Mesothelial cell of epicardium (in vitro differentiated cells): ENCODE measurements at regions not wholly inside any gene's neighbourhood (a gene's known extent, or its start where the extent isn't known, plus 50 kb on each side); places are given as distances from the start of the nearest gene placed in this dataset.

Experiments used
- DNase-seq, 2 experiments: peaks; one replicate each; pipeline ENCODE4 v3.0.0; 2021; ENCODE audit warnings: low spot score in 2 of 2; ENCODE audit not compliant: unreplicated experiment in 2 of 2
- H3K27ac Mint-ChIP-seq: 2 replicates; pipeline ENCODE4 v1.8.0; 2021; ENCODE audit warnings: mixed read lengths
- H3K27me3 Mint-ChIP-seq: 2 replicates; pipeline ENCODE4 v1.8.0; 2021; ENCODE audit warnings: low read depth, mixed read lengths
- H3K36me3 Mint-ChIP-seq: 2 replicates; pipeline ENCODE4 v1.8.0; 2021; ENCODE audit warnings: mixed read lengths
- H3K4me1 Mint-ChIP-seq: 2 replicates; pipeline ENCODE4 v1.8.0; 2021; ENCODE audit warnings: mixed read lengths
- H3K4me3 Mint-ChIP-seq: 2 replicates; pipeline ENCODE4 v1.8.0; 2021; ENCODE audit warnings: mild to moderate bottlenecking, moderate library complexity, mixed read lengths
- H3K9me3 Mint-ChIP-seq: 2 replicates; pipeline ENCODE4 v1.8.0; 2021; ENCODE audit warnings: mixed read lengths
- TF ChIP-seq, protein P1 (sequence below): fragments of 200-600 bp; sonication (generic); IDR thresholded peaks from one replicate; pipeline ENCODE4 v1.5.0; 2021; ENCODE audit warnings: antibody characterized with exemption; ENCODE audit not compliant: unreplicated experiment

DNA sequence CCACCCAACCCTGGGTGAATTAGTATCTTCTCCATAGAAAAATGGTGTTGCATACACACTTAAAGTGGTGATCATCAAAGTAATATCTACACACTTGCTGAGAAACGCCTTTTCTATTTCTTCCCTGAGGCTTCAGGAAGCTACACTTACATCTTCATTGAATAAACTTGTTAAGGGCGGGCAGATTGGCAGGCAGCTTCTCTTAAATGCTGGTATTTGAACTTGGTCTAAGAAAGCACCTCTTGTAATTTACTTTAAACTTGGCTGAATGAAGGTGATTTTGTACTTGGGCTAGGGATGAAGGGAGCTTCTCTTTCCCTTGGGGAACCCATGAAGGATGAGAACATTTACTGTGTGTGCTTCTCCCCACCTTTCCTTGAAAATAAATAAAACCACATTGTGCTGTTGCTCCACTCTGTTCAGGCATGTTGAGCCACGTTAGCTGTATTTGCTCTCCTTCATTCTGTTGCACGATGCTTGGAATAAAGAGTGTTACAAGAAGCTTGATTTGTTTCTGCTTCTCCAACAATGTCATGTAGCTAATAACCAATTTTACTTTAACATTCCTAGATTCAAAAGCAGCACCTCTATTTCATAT is 430.1 kb downstream of the ANKRD50 start:
- no peak overlapping the region for H3K4me3 Mint-ChIP-seq

DNA sequence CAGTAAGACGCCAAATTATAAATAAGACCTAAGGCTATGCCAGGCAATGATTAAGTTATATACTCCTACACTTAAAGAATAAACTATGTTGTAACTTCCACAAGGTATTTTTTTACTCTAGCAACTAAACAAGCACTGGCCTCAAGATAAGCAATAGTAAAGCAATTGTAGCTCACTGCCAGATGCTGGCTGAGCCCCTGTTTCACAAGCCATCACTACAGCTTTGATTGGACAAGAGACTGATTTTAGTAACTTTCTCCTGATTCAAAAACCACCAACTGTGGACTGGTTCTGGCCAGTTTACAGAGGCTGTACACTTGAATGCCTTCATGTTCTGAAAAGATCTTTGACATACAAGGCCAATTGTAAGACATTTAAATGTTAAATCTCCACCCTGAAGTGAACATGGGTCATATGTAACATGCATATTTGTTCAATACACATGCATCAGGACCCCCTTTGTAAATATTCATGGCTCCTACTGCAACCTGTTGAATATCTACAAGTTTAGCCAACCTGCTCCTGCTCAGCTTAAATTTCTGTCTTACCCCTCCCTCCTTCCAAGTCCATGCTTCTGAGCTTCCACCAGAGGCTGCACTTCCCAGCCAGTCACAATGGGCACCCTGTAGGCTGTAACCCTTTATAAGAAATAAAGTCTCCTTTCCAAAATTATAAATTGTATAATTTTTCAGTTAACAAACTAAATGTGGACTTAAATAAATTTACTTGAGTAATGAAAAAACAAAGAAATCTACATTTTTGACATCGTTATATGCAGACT is 423.6 kb downstream of the ANKRD50 start:
- Mint-ChIP-seq H3K36me3 (no peaks in the 10 kb centered on the region), H3K4me3 (no peak overlapping the region), H3K27ac (no peak overlapping the region), H3K27me3 (no peaks in the 10 kb centered on the region), H3K4me1 (no peaks in the 10 kb centered on the region), H3K9me3 (peaks cover 8% of the 10 kb centered on the region)
- no peak for DNase-seq
- TF ChIP-seq, protein P1, sequence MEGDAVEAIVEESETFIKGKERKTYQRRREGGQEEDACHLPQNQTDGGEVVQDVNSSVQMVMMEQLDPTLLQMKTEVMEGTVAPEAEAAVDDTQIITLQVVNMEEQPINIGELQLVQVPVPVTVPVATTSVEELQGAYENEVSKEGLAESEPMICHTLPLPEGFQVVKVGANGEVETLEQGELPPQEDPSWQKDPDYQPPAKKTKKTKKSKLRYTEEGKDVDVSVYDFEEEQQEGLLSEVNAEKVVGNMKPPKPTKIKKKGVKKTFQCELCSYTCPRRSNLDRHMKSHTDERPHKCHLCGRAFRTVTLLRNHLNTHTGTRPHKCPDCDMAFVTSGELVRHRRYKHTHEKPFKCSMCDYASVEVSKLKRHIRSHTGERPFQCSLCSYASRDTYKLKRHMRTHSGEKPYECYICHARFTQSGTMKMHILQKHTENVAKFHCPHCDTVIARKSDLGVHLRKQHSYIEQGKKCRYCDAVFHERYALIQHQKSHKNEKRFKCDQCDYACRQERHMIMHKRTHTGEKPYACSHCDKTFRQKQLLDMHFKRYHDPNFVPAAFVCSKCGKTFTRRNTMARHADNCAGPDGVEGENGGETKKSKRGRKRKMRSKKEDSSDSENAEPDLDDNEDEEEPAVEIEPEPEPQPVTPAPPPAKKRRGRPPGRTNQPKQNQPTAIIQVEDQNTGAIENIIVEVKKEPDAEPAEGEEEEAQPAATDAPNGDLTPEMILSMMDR = no peak

More for the DNA sequence above, 430.1 kb downstream of the ANKRD50 start:
- H3K36me3 Mint-ChIP-seq = no peaks in the 10 kb centered on the region
- DNase-seq = no peak
- H3K4me1 Mint-ChIP-seq = peaks cover 18% of the 10 kb centered on the region
- H3K27ac Mint-ChIP-seq = no peak overlapping the region
- H3K9me3 Mint-ChIP-seq = peaks cover 3% of the 10 kb centered on the region
- TF ChIP-seq, protein P1 = no peak
- H3K27me3 Mint-ChIP-seq = no peaks in the 10 kb centered on the region

DNA sequence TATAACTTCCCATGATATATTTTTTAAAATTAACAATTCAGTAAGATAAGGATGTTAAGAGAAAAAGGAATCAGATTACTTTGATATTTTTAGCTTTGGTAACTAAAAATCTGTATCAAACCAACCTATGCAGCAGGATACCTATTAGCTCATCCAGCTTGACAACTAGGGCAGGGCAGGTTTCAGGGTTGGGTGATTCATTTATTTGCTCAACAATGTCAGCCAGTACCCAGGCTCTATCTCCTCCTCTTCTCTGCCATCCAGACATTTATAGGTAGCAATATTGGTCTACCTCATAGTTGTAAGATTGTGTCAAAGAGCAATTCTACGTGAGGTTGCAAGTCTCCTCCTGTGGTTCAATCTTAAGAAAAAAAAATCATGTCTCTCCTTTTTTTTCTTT is 421.9 kb downstream of the ANKRD50 start:
- Mint-ChIP-seq H3K27me3 (no peaks in the 10 kb centered on the region), H3K9me3 (peaks cover 5% of the 10 kb centered on the region)
- no peak for DNase-seq

DNA sequence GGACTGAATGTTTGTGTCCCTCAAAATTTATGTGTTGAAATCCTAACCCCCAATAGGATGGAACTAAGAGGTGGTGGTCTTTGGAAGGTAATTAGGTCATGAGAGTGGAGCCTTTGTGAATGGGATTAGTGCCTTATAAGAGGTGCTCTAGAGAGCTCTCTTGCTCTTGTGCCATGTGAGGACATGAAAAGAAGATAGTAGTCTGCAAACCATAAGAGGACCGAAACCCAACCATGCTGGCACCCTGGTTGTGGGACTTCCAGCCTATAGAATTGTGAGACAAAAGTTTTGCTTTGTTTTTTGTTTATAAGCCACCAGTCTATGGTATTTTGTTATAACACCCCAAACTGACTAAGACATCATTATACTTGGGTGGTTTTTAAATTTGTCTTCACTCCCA is 417.1 kb downstream of the ANKRD50 start:
- H3K9me3 Mint-ChIP-seq = no peaks in the 10 kb centered on the region
- no peaks in the 10 kb centered on the region for H3K36me3 Mint-ChIP-seq
- no peaks in the 10 kb centered on the region for H3K4me1 Mint-ChIP-seq
- H3K27me3 Mint-ChIP-seq = no peaks in the 10 kb centered on the region
- H3K27ac Mint-ChIP-seq = no peak overlapping the region
- no peak for DNase-seq
- no peak overlapping the region for H3K4me3 Mint-ChIP-seq
- TF ChIP-seq, protein P1 = no peak

More for the DNA sequence above, 421.9 kb downstream of the ANKRD50 start:
- TF ChIP-seq, protein P1 = no peak
- H3K4me1 Mint-ChIP-seq = no peaks in the 10 kb centered on the region
- H3K4me3 Mint-ChIP-seq = no peak overlapping the region
- H3K27ac Mint-ChIP-seq = no peak overlapping the region
- H3K36me3 Mint-ChIP-seq = no peaks in the 10 kb centered on the region

DNA sequence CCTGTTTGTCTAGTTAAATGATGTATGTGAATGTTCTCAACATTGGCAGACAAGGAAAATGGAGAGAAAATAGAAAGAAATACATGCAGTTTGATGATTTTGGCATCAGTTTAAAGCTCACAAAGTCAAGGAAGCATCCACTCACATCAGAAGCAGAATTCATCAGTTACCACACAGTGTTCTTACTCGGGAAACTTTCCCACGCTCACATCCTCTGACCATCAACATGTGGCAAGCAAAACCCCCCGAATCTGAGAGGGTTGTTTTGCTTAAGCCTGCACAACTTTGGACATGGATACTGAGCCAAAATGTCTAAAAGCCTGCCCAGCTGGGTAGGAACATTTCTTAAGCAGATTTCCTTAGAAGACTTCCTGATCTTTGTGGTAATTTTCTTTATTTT is 407.6 kb downstream of the ANKRD50 start:
- Mint-ChIP-seq H3K27me3 (no peaks in the 10 kb centered on the region), H3K4me1 (no peaks in the 10 kb centered on the region), H3K4me3 (no peak overlapping the region), H3K36me3 (no peaks in the 10 kb centered on the region), H3K9me3 (no peaks in the 10 kb centered on the region), H3K27ac (no peak overlapping the region)
- TF ChIP-seq, protein P1 = no peak
- DNase-seq = no peak
